LoVo (cell line): ENCODE measurements at regions not wholly inside any gene's neighbourhood (a gene's known extent, or its start where the extent isn't known, plus 50 kb on each side); places are given as distances from the start of the nearest gene placed in this dataset.
"Not testable (repeated sequence)": the region's sequence is repeated elsewhere in the genome, so short reads cannot be mapped to it uniquely, and the experiment has no call there.

ENCODE experiments used
- DNase-seq: peaks from one replicate; pipeline ENCODE4 v3.0.0-alpha.2; 2016; ENCODE audit warnings: low spot score

GRCh38 chr12:131250028-131250950, 296.6 kb downstream of the ADGRD1 start:
- DNase-seq = no peak

GRCh38 chr12:131250951-131251315, 297.2 kb downstream of the ADGRD1 start:
- DNase-seq = no peak

GRCh38 chr12:131251336-131252101, 297.8 kb downstream of the ADGRD1 start:
- DNase-seq = no peak

- no peak for DNase-seq
Observed at GRCh38 chr12:131253376-131254026, 299.8 kb downstream of the ADGRD1 start.

- DNase-seq = no peak
Observed at GRCh38 chr12:131254374-131254773, 300.7 kb downstream of the ADGRD1 start.

- no peak for DNase-seq
Observed at GRCh38 chr12:131258398-131258797, 304.7 kb downstream of the ADGRD1 start.

GRCh38 chr12:131260251-131260905, 306.7 kb downstream of the ADGRD1 start:
- DNase-seq = no peak

GRCh38 chr12:131260954-131261353, 307.2 kb downstream of the ADGRD1 start:
- no peak for DNase-seq

- DNase-seq = no peak
Observed at GRCh38 chr12:131261906-131262305, 308.2 kb downstream of the ADGRD1 start.

- no peak for DNase-seq
Observed at GRCh38 chr12:131263626-131264025, 309.9 kb downstream of the ADGRD1 start.

GRCh38 chr12:131264635-131265034, 310.9 kb downstream of the ADGRD1 start:
- DNase-seq = no peak

- DNase-seq = no peak
Observed at GRCh38 chr12:131266591-131267467, 313.1 kb downstream of the ADGRD1 start.

- no peak for DNase-seq
Observed at GRCh38 chr12:131267576-131267975, 313.9 kb downstream of the ADGRD1 start.

GRCh38 chr12:131268123-131268522, 314.4 kb downstream of the ADGRD1 start:
- DNase-seq = not testable (repeated sequence)

- not testable (repeated sequence) for DNase-seq
Observed at GRCh38 chr12:131268571-131268970, 314.9 kb downstream of the ADGRD1 start.

GRCh38 chr12:131269551-131269950, 315.8 kb downstream of the ADGRD1 start:
- DNase-seq = no peak

- not testable (repeated sequence) for DNase-seq
Observed at GRCh38 chr12:131269977-131270376, 316.3 kb downstream of the ADGRD1 start.

GRCh38 chr12:131271724-131272123, 318.0 kb downstream of the ADGRD1 start:
- no peak for DNase-seq

- DNase-seq = not testable (repeated sequence)
Observed at GRCh38 chr12:131272283-131272814, 318.6 kb downstream of the ADGRD1 start.

- no peak for DNase-seq
Observed at GRCh38 chr12:131273291-131273845, 319.7 kb downstream of the ADGRD1 start.
